Astrocyte (in vitro differentiated cells and primary cell): ENCODE measurements at regions not wholly inside any gene's neighbourhood (a gene's known extent, or its start where the extent isn't known, plus 50 kb on each side); places are given as distances from the start of the nearest gene placed in this dataset.

Source experiments
- EZH2 ChIP-seq: IDR thresholded peaks from 2 replicates; pipeline ENCODE4 v1.6.1; 2012; ENCODE audit warnings: mild to moderate bottlenecking, low read length, inconsistent platforms; ENCODE audit not compliant: insufficient read depth
- TF ChIP-seq, protein P1 (sequence below): IDR thresholded peaks from 2 replicates; pipeline ENCODE4 v1.5.1; 2011; ENCODE audit warnings: low read depth, mild to moderate bottlenecking, inconsistent platforms, low read length, moderate library complexity; ENCODE audit not compliant: insufficient read depth

DNA sequence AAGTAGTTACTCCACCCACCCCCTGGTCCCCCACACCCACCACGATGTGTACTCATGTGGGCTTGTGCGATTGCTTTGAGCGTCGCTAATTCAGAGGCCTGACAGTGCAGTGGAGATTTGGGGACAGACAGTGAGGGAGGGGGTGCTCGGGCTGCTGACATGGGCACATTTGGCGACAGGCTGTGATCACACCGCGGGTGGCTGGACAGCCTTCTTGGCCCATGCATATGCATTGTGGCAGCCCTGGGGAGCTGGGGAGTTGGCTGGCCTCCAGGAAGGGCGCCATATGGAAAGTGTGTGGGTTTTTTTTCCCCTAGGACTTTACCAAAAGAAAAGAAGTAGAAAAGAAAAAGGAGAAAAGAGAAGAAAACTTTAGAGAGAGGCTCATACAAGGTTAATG, 275.5 kb upstream of the N4BP1 start:
- TF ChIP-seq, protein P1, sequence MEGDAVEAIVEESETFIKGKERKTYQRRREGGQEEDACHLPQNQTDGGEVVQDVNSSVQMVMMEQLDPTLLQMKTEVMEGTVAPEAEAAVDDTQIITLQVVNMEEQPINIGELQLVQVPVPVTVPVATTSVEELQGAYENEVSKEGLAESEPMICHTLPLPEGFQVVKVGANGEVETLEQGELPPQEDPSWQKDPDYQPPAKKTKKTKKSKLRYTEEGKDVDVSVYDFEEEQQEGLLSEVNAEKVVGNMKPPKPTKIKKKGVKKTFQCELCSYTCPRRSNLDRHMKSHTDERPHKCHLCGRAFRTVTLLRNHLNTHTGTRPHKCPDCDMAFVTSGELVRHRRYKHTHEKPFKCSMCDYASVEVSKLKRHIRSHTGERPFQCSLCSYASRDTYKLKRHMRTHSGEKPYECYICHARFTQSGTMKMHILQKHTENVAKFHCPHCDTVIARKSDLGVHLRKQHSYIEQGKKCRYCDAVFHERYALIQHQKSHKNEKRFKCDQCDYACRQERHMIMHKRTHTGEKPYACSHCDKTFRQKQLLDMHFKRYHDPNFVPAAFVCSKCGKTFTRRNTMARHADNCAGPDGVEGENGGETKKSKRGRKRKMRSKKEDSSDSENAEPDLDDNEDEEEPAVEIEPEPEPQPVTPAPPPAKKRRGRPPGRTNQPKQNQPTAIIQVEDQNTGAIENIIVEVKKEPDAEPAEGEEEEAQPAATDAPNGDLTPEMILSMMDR: no peak
- TF ChIP-seq EZH2: no peak
